Breast epithelium (tissue), 4 donors: ENCODE measurements at regions not wholly inside any gene's neighbourhood (a gene's known extent, or its start where the extent isn't known, plus 50 kb on each side); places are given as distances from the start of the nearest gene placed in this dataset.

Experiments
- DNase-seq, 2 donors: peaks; one replicate each; pipeline ENCODE4 v3.0.0-alpha.2; 2019; ENCODE audit warnings: low spot score in 2 of 2
- H3K27ac ChIP-seq, 2 donors: fragments of 200-600 bp; sonication (generic) in 1 of 2; one replicate each; pipeline ENCODE4 v1.5.1; 2016 to 2019; ENCODE audit warnings: mild to moderate bottlenecking in 1 of 2
- H3K27me3 ChIP-seq, 2 donors: fragments of 200-600 bp; sonication (generic) in 1 of 2; one replicate each; pipeline versions ENCODE4 v1.5.1 to v1.6.0; 2017 to 2019; ENCODE audit warnings: control low read depth in 1 of 2, mild to moderate bottlenecking in 1 of 2
- H3K36me3 ChIP-seq: fragments of 200-600 bp; one replicate; pipeline ENCODE4 v1.5.1; 2019
- H3K4me1 ChIP-seq, 2 donors: fragments of 200-600 bp; sonication (generic); one replicate each; pipeline ENCODE4 v1.5.1; 2016 to 2019; ENCODE audit warnings: control low read depth in 1 of 2
- H3K4me3 ChIP-seq, 3 donors: fragments of 200-600 bp; sonication (generic); 1 replicate in 2 of 3; 2 replicates in 1 of 3; pipeline ENCODE4 v1.5.1; 2016 to 2019; ENCODE audit warnings: mild to moderate bottlenecking in 3 of 3, moderate library complexity in 2 of 3
- H3K9me3 ChIP-seq, 2 donors: fragments of 200-600 bp; sonication (generic) in 1 of 2; one replicate each; pipeline ENCODE4 v1.5.1; 2016 to 2019; ENCODE audit warnings: control low read depth in 1 of 2
- POLR2A ChIP-seq: fragments of 450-650 bp; IDR thresholded peaks from one replicate; pipeline ENCODE4 v1.6.1; 2016; ENCODE audit warnings: antibody characterized with exemption, mild to moderate bottlenecking, moderate library complexity
- POLR2AphosphoS5 ChIP-seq, 3 donors: sonication (generic); formaldehyde crosslinking; IDR thresholded peaks; one replicate each; pipeline ENCODE4 v1.6.1; 2017; ENCODE audit warnings: antibody characterized with exemption in 3 of 3
- intact Hi-C: fragments of 100-400 bp; cut with DNase I; formaldehyde crosslinking; loops from one replicate; pipeline ENCODE4 v1.15.1; 2023; ENCODE audit warnings: low total_unique reads
- TF ChIP-seq, protein P1 (sequence below), 3 donors: fragments of 450-650 bp; IDR thresholded peaks; one replicate each; pipeline ENCODE4 v1.5.1; 2016 to 2017; ENCODE audit warnings: antibody characterized with exemption in 3 of 3, mild to moderate bottlenecking in 3 of 3, moderate library complexity in 3 of 3

DNA sequence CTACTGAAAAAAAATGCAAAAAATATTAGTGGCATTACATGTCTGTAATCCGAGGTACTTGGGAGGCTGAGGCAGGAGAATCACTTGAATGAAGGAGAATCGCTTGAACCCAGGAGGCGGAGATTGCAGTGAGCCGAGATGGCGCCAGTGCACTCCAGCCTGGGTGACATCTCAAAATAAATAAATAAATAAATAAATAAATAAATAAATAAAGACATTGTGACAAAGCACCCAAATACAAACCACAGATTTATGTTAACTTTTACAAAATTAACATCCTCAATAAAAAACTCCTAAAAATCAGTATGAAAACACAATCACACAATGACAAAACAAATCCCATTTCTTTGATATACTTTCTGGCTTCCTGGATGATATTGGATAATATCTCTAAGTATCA lies 808.3 kb downstream of the REEP3 start:
- DNase-seq, result no peak
- TF ChIP-seq POLR2A (no peak), POLR2AphosphoS5 (IDR thresholded peaks at IDR 0.05) (no peak)
- TF ChIP-seq, protein P1, sequence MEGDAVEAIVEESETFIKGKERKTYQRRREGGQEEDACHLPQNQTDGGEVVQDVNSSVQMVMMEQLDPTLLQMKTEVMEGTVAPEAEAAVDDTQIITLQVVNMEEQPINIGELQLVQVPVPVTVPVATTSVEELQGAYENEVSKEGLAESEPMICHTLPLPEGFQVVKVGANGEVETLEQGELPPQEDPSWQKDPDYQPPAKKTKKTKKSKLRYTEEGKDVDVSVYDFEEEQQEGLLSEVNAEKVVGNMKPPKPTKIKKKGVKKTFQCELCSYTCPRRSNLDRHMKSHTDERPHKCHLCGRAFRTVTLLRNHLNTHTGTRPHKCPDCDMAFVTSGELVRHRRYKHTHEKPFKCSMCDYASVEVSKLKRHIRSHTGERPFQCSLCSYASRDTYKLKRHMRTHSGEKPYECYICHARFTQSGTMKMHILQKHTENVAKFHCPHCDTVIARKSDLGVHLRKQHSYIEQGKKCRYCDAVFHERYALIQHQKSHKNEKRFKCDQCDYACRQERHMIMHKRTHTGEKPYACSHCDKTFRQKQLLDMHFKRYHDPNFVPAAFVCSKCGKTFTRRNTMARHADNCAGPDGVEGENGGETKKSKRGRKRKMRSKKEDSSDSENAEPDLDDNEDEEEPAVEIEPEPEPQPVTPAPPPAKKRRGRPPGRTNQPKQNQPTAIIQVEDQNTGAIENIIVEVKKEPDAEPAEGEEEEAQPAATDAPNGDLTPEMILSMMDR (IDR thresholded peaks at IDR 0.05), result no peak
- H3K4me3 ChIP-seq, result no peak overlapping the region
- H3K9me3 ChIP-seq, result peaks cover 0 to 27% of the 10 kb centered on the region in 2 donors
- no peaks in the 10 kb centered on the region for H3K27me3 ChIP-seq
- intact Hi-C loops, result no loop called here
- H3K27ac ChIP-seq, result no peak overlapping the region
- no peaks in the 10 kb centered on the region for H3K36me3 ChIP-seq
- no peaks in the 10 kb centered on the region for H3K4me1 ChIP-seq

DNA sequence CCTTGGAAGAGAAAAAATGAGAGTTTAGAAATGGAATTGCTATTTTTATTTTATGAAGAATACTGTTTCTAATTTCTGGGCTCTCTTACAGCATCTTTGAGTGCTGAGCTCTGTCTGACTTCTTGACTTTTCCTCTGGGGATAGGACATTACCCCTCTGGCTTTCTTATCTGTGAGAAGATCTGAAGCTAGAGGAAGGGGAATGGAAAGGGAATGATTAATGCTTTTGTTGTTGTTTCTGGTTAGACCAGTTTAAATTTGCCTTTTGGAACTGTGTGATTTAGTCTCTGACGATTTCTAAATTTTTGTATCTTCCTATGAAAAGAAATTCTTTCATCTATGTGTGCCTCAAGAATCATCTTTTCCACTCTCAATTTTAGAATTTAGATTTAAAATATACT lies 811.4 kb downstream of the REEP3 start:
- Histone ChIP-seq H3K9me3 (peaks cover 0 to 3% of the 10 kb centered on the region in 2 donors), H3K4me1 (no peaks in the 10 kb centered on the region), H3K27me3 (no peaks in the 10 kb centered on the region), H3K27ac (no peak overlapping the region), H3K4me3 (no peak overlapping the region), H3K36me3 (no peaks in the 10 kb centered on the region)
- DNase-seq, result no peak
- TF ChIP-seq POLR2AphosphoS5 (IDR thresholded peaks at IDR 0.05) (no peak), POLR2A (no peak)
- TF ChIP-seq, protein P1 (IDR thresholded peaks at IDR 0.05), result no peak
- intact Hi-C loops, result no loop called here

DNA sequence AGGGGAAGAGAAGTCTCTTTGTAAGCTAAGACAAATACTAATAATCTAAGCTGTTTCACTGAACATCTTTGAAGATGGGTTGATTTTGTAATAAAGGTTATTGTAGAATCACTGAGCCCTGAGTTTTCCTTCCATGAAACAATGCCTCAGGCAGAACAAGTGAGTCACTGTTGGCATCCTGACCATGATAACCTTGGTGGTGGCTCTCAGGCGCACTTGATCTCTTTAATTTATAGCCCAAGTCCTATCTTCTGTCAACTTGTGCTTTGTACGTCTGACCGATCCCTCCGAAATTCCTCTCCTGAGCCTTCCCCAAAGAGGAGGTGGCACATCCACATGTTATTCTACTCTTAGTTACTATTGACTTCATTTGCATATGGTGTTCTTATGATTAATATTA lies 812.9 kb downstream of the REEP3 start:
- H3K36me3 ChIP-seq, result no peaks in the 10 kb centered on the region
- no peak overlapping the region for H3K27ac ChIP-seq
- TF ChIP-seq POLR2A (no peak), POLR2AphosphoS5 (IDR thresholded peaks at IDR 0.05) (no peak)
- TF ChIP-seq, protein P1 (IDR thresholded peaks at IDR 0.05), result no peak
- H3K4me3 ChIP-seq, result no peak overlapping the region
- H3K4me1 ChIP-seq, result no peaks in the 10 kb centered on the region
- intact Hi-C loops, result no loop called here
- no peak for DNase-seq
- no peaks in the 10 kb centered on the region for H3K9me3 ChIP-seq
- no peaks in the 10 kb centered on the region for H3K27me3 ChIP-seq

DNA sequence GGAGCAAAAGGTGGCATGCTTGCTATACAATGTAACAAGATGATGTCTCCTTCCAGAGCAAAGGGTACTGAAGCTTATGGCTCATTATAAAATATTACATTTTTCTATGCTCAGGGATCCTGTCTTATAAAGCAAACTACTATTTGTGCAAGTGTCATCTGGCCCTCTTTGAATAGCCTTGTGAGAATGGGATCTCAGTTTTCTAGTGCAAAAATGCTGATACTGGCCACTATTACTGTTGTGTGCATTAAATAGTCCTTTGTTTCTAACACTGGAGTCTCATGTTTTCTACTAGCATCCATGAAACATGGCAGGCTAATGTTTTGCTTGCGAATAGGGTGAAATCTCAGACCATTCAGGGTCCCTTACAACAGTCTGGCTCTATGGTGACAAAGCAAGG lies 823.0 kb downstream of the REEP3 start:
- TF ChIP-seq POLR2A (no peak), POLR2AphosphoS5 (IDR thresholded peaks at IDR 0.05) (no peak)
- TF ChIP-seq, protein P1 (IDR thresholded peaks at IDR 0.05), result no peak
- intact Hi-C loops, result no loop called here
- no peak overlapping the region for H3K27ac ChIP-seq
- no peak for DNase-seq
- no peaks in the 10 kb centered on the region for H3K27me3 ChIP-seq
- no peaks in the 10 kb centered on the region for H3K4me1 ChIP-seq
- H3K4me3 ChIP-seq, result no peak overlapping the region
- no peaks in the 10 kb centered on the region for H3K9me3 ChIP-seq
- H3K36me3 ChIP-seq, result no peaks in the 10 kb centered on the region

DNA sequence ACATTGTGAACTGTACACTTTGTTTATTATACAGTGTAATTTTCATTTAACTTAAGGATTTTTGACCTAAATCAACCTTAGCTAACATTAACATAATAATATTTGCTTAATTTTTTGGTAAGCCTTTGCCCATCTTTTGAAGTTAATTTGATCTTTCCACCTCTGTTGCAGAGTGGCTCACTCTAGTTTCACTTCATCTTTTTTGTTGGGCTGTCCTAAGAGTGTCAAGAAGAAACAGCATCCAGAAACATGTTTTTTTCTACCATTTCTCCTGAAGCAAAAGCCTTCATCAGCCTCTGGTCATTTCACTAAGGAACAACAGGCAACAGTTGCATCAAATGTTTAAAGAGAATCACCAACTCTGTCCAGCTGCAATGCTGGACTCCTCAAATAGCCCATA lies 824.7 kb downstream of the REEP3 start:
- DNase-seq, result no peak
- no peak overlapping the region for H3K4me3 ChIP-seq
- no peaks in the 10 kb centered on the region for H3K9me3 ChIP-seq
- H3K4me1 ChIP-seq, result no peaks in the 10 kb centered on the region
- intact Hi-C loops, result no loop called here
- TF ChIP-seq, protein P1 (IDR thresholded peaks at IDR 0.05), result no peak
- TF ChIP-seq POLR2A (no peak), POLR2AphosphoS5 (IDR thresholded peaks at IDR 0.05) (no peak)
- no peaks in the 10 kb centered on the region for H3K36me3 ChIP-seq
- no peak overlapping the region for H3K27ac ChIP-seq
- no peaks in the 10 kb centered on the region for H3K27me3 ChIP-seq
